Natural killer cell (primary cell): ENCODE measurements at regions not wholly inside any gene's neighbourhood (a gene's known extent, or its start where the extent isn't known, plus 50 kb on each side); places are given as distances from the start of the nearest gene placed in this dataset.
A peak's percentile ranks its signal among the peaks of the same experiment; 100 is the strongest.

Experiments
- ATAC-seq, 3 donors: fragments of 150-1000 bp in 2 of 3; fragments of 200-7000 bp in 1 of 3; cut with Tn5 transposase; 1 replicate in 1 of 3; 2 replicates in 2 of 3; pipeline ENCODE4 v1.10.0; 2021; ENCODE audit warnings: mild to moderate bottlenecking in 2 of 3, moderate library complexity in 2 of 3
- DNase-seq, 2 donors: peaks; one replicate each; pipeline versions ENCODE4 v3.0.0 to v3.0.0-alpha.2; 2013 to 2021; ENCODE audit warnings: mixed read lengths in 1 of 2
- H3K27ac ChIP-seq: one replicate; pipeline ENCODE4 v1.5.1; 2013; ENCODE audit warnings: mild to moderate bottlenecking, low read length
- H3K27me3 ChIP-seq: one replicate; pipeline ENCODE4 v1.6.1; 2013; ENCODE audit warnings: low read length; ENCODE audit not compliant: control insufficient read depth, insufficient read depth
- H3K36me3 ChIP-seq: one replicate; pipeline ENCODE4 v1.6.1; 2013; ENCODE audit warnings: low read length; ENCODE audit not compliant: control insufficient read depth, insufficient read depth
- H3K4me1 ChIP-seq: one replicate; pipeline ENCODE4 v1.6.1; 2013; ENCODE audit warnings: low read length; ENCODE audit not compliant: control insufficient read depth, insufficient read depth
- H3K4me3 ChIP-seq: one replicate; pipeline ENCODE4 v1.5.1; 2013; ENCODE audit warnings: low read length
- H3K9me3 ChIP-seq: one replicate; pipeline ENCODE4 v1.6.1; 2013; ENCODE audit warnings: low read length; ENCODE audit not compliant: control insufficient read depth, insufficient read depth
- H3K27ac Mint-ChIP-seq, 2 donors: one replicate each; pipeline ENCODE4 v1.8.0; 2022; ENCODE audit warnings: mild to moderate bottlenecking in 2 of 2, mixed read lengths in 2 of 2, moderate library complexity in 1 of 2
- H3K27me3 Mint-ChIP-seq, 2 donors: one replicate each; pipeline ENCODE4 v1.8.0; 2022; ENCODE audit warnings: low read depth in 2 of 2, mixed read lengths in 2 of 2
- H3K36me3 Mint-ChIP-seq: one replicate; pipeline ENCODE4 v1.8.0; 2022; ENCODE audit warnings: mixed read lengths
- H3K4me1 Mint-ChIP-seq, 2 donors: one replicate each; pipeline ENCODE4 v1.8.0; 2022; ENCODE audit warnings: mixed read lengths in 2 of 2
- H3K4me3 Mint-ChIP-seq: one replicate; pipeline ENCODE4 v1.8.0; 2022; ENCODE audit warnings: mild to moderate bottlenecking, moderate library complexity, mixed read lengths
- H3K9me3 Mint-ChIP-seq, 2 donors: one replicate each; pipeline ENCODE4 v1.8.0; 2022; ENCODE audit warnings: mixed read lengths in 2 of 2
- WGBS: methylation state at CpG from one replicate; pipeline ENCODE4 v1.1.7; 2013; ENCODE audit warnings: missing lambda C conversion rate; ENCODE audit not compliant: insufficient coverage; 5-methylcytosine and 5-hydroxymethylcytosine counted together
- intact Hi-C: fragments of 100-400 bp; cut with micrococcal nuclease; formaldehyde crosslinking; loops from one replicate; pipeline ENCODE4 v1.14.2; 2022
- TF ChIP-seq, protein P1 (sequence below): fragments of 200-600 bp; IDR thresholded peaks from one replicate; pipeline ENCODE4 v1.8.0; 2022; ENCODE audit warnings: antibody characterized with exemption

- no peaks in the 10 kb centered on the region for H3K36me3 ChIP-seq
- peaks cover 0 to 5% of the 10 kb centered on the region in 2 donors for H3K27me3 Mint-ChIP-seq
- TF ChIP-seq, protein P1, sequence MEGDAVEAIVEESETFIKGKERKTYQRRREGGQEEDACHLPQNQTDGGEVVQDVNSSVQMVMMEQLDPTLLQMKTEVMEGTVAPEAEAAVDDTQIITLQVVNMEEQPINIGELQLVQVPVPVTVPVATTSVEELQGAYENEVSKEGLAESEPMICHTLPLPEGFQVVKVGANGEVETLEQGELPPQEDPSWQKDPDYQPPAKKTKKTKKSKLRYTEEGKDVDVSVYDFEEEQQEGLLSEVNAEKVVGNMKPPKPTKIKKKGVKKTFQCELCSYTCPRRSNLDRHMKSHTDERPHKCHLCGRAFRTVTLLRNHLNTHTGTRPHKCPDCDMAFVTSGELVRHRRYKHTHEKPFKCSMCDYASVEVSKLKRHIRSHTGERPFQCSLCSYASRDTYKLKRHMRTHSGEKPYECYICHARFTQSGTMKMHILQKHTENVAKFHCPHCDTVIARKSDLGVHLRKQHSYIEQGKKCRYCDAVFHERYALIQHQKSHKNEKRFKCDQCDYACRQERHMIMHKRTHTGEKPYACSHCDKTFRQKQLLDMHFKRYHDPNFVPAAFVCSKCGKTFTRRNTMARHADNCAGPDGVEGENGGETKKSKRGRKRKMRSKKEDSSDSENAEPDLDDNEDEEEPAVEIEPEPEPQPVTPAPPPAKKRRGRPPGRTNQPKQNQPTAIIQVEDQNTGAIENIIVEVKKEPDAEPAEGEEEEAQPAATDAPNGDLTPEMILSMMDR, result no peak
- H3K4me1 ChIP-seq, result no peaks in the 10 kb centered on the region
- WGBS, result 100% methylated on average over 1 of the region's 2 CpGs
- intact Hi-C loops, result no loop called here
- no peaks in the 10 kb centered on the region for H3K36me3 Mint-ChIP-seq
- H3K27me3 ChIP-seq, result no peaks in the 10 kb centered on the region
- no peak for DNase-seq
- H3K4me3 Mint-ChIP-seq, result no peak overlapping the region
- H3K27ac ChIP-seq, result no peak overlapping the region
- H3K9me3 ChIP-seq, result no peaks in the 10 kb centered on the region
- no peak overlapping the region for H3K4me3 ChIP-seq
- ATAC-seq, result no peak
- no peaks in the 10 kb centered on the region for H3K4me1 Mint-ChIP-seq
- peaks cover 0 to 2% of the 10 kb centered on the region in 2 donors for H3K9me3 Mint-ChIP-seq
- H3K27ac Mint-ChIP-seq, result no peak overlapping the region
Measured at GRCh38 chrX:45602151-45602550, 401.5 kb upstream of the DIPK2B start.

- H3K4me3 Mint-ChIP-seq, result no peak overlapping the region
- Histone ChIP-seq H3K4me1 (no peaks in the 10 kb centered on the region), H3K9me3 (no peaks in the 10 kb centered on the region), H3K4me3 (no peak overlapping the region), H3K27ac (no peak overlapping the region), H3K36me3 (no peaks in the 10 kb centered on the region), H3K27me3 (no peaks in the 10 kb centered on the region)
- intact Hi-C loops, result no loop called here
- no peaks in the 10 kb centered on the region for H3K36me3 Mint-ChIP-seq
- DNase-seq, result no peak
- H3K4me1 Mint-ChIP-seq, result peaks cover 0 to 6% of the 10 kb centered on the region in 2 donors
- no peak overlapping the region for H3K27ac Mint-ChIP-seq
- peaks cover 0 to 5% of the 10 kb centered on the region in 2 donors for H3K27me3 Mint-ChIP-seq
- 90% methylated on average over 5 of the region's 5 CpGs for WGBS
- H3K9me3 Mint-ChIP-seq, result peaks cover 0 to 2% of the 10 kb centered on the region in 2 donors
- ATAC-seq, result no peak
- TF ChIP-seq, protein P1, result no peak
Measured at GRCh38 chrX:45601052-45601451, 400.4 kb upstream of the DIPK2B start.

GRCh38 chrX:45598861-45599260 is 398.2 kb upstream of the DIPK2B start:
- 92% methylated on average over 2 of the region's 3 CpGs for WGBS
- ATAC-seq, result no peak
- no peak overlapping the region for H3K27ac Mint-ChIP-seq
- H3K4me1 Mint-ChIP-seq, result peaks cover 0 to 6% of the 10 kb centered on the region in 2 donors
- no peaks in the 10 kb centered on the region for H3K36me3 Mint-ChIP-seq
- Histone ChIP-seq H3K36me3 (no peaks in the 10 kb centered on the region), H3K27me3 (no peaks in the 10 kb centered on the region), H3K4me3 (no peak overlapping the region), H3K4me1 (no peaks in the 10 kb centered on the region), H3K9me3 (no peaks in the 10 kb centered on the region), H3K27ac (no peak overlapping the region)
- H3K9me3 Mint-ChIP-seq, result no peaks in the 10 kb centered on the region
- peaks cover 0 to 20% of the 10 kb centered on the region in 2 donors for H3K27me3 Mint-ChIP-seq
- TF ChIP-seq, protein P1, result no peak
- intact Hi-C loops, result no loop called here
- no peak overlapping the region for H3K4me3 Mint-ChIP-seq
- DNase-seq, result no peak

GRCh38 chrX:45596188-45596808 is 395.6 kb upstream of the DIPK2B start:
- no peaks in the 10 kb centered on the region for H3K36me3 ChIP-seq
- TF ChIP-seq, protein P1, result no peak
- H3K4me3 ChIP-seq, result no peak overlapping the region
- no peak overlapping the region for H3K27ac Mint-ChIP-seq
- peaks cover 0 to 6% of the 10 kb centered on the region in 2 donors for H3K4me1 Mint-ChIP-seq
- intact Hi-C loops, result no loop called here
- no peak overlapping the region for H3K27ac ChIP-seq
- no peak overlapping the region for H3K4me3 Mint-ChIP-seq
- no peaks in the 10 kb centered on the region for H3K36me3 Mint-ChIP-seq
- no peaks in the 10 kb centered on the region for H3K4me1 ChIP-seq
- H3K27me3 Mint-ChIP-seq, result peaks cover 0 to 27% of the 10 kb centered on the region in 2 donors
- H3K9me3 ChIP-seq, result no peaks in the 10 kb centered on the region
- peak in 1 of 3 donors; percentile 50 for ATAC-seq
- WGBS, result 43% methylated on average over 1 of the region's 2 CpGs
- no peak for DNase-seq
- H3K27me3 ChIP-seq, result no peaks in the 10 kb centered on the region
- no peaks in the 10 kb centered on the region for H3K9me3 Mint-ChIP-seq
